ENCODE measurements at regions not wholly inside any gene's neighbourhood (a gene's known extent, or its start where the extent isn't known, plus 50 kb on each side); places are given as distances from the start of the nearest gene placed in this dataset.

DNA sequence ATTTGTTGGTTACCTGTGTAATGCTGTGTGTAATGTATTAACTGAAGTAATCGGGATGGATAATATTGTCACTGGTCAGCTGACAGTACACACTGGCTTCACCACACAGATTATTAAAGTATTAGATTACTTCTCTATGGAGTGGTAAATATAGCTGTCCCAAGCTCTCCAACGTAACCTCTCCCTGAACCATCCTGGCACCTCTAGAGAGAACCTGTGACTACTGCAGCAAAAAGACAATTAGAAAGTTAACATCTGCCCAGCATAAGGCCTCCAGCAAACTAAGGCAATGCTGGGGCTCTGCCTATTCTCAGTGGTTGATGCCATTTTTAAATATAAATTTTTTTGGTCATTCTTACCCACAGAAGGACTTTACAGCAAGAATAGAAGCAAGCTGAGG is 351.3 kb downstream of the GPD2 start:
- H3K36me3 ChIP-seq (ENCODE audit: insufficient read depth, low read length): no peaks in the 10 kb centered on the region
- no peak overlapping the region for H3K4me3 ChIP-seq (ENCODE audit: low read depth, low read length, poor library complexity, severe bottlenecking)
- TF ChIP-seq EZH2phosphoT487 (IDR thresholded peaks at IDR 0.05; ENCODE audit: borderline replicate concordance, low read depth, low read length): no peak
- TF ChIP-seq, protein P1, sequence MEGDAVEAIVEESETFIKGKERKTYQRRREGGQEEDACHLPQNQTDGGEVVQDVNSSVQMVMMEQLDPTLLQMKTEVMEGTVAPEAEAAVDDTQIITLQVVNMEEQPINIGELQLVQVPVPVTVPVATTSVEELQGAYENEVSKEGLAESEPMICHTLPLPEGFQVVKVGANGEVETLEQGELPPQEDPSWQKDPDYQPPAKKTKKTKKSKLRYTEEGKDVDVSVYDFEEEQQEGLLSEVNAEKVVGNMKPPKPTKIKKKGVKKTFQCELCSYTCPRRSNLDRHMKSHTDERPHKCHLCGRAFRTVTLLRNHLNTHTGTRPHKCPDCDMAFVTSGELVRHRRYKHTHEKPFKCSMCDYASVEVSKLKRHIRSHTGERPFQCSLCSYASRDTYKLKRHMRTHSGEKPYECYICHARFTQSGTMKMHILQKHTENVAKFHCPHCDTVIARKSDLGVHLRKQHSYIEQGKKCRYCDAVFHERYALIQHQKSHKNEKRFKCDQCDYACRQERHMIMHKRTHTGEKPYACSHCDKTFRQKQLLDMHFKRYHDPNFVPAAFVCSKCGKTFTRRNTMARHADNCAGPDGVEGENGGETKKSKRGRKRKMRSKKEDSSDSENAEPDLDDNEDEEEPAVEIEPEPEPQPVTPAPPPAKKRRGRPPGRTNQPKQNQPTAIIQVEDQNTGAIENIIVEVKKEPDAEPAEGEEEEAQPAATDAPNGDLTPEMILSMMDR (conservative IDR thresholded peaks at IDR 0.05; ENCODE audit: low read length): no peak
- BruUV-seq (replicated peaks): no TSS peak
- H3K9me3 ChIP-seq (ENCODE audit: low read length): no peaks in the 10 kb centered on the region
- H3K79me2 ChIP-seq (ENCODE audit: insufficient read depth, low read depth, low read length): no peaks in the 10 kb centered on the region
- H3K4me2 ChIP-seq (ENCODE audit: low read length): no peak overlapping the region
- no peak for DNase-seq (ENCODE audit: low spot score)
- intact Hi-C loops (cut with micrococcal nuclease; ENCODE audit: unreplicated experiment): no loop called here
- no peak overlapping the region for H3K27ac ChIP-seq (ENCODE audit: low read depth, low read length, poor library complexity, severe bottlenecking)
- H2AFZ ChIP-seq (ENCODE audit: low read length): no peak overlapping the region
- ChIA-PET POLR2A (interaction anchor here (0.6 kb wide), 1 partner anchor 330 kb away, joined by 3 read pairs; no protein-coding TSS in a partner anchor), CTCF (ENCODE audit: unreplicated experiment) (no interaction called here)
- no peaks in the 10 kb centered on the region for H4K20me1 ChIP-seq (ENCODE audit: insufficient read depth, low read length)
- no peaks in the 10 kb centered on the region for H3K4me1 ChIP-seq (ENCODE audit: insufficient read depth, low read length, poor library complexity, severe bottlenecking)
- no peaks in the 10 kb centered on the region for H3K9me2 ChIP-seq (ENCODE audit: insufficient read depth, low read length)

DNA sequence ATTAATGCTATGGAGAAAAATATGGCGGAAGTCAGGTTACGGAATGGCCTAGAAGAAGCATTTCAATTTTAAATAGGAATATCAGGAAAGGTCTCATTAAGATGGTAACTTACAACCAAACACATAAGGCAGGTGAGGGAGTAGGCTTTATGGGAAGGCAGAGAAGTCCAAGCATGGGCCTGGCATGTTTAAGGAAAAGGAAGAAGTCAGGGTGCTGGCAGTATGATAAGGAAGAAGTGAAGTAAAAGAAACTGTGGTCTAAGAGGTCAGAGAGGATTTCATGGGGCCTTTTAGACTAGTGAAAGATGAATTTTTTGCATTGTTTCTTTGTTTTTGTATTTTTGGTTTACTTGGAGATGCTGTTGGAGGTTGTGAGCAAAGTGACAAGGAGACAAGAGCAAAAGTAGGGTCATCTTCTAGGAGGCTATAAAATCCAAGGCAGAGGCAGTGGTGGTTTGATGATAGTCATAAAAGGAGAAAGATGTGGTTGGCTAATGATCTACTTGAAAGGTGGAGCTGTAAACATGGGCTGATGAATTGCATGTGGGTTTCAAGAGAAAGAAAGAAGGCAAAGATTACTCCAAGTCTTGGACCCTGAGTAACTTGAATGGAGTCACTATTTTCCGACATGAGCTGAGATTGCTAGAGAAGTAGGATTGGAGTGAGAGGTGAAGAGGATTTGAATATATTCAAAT is 354.3 kb downstream of the GPD2 start:
- BruUV-seq (replicated peaks): no TSS peak
- Histone ChIP-seq H3K4me3 (ENCODE audit: low read depth, low read length, poor library complexity, severe bottlenecking) (no peak overlapping the region), H3K9me2 (ENCODE audit: insufficient read depth, low read length) (no peaks in the 10 kb centered on the region), H3K79me2 (ENCODE audit: insufficient read depth, low read depth, low read length) (no peaks in the 10 kb centered on the region), H3K4me2 (ENCODE audit: low read length) (no peak overlapping the region), H3K36me3 (ENCODE audit: insufficient read depth, low read length) (no peaks in the 10 kb centered on the region), H2AFZ (ENCODE audit: low read length) (no peak overlapping the region), H3K9me3 (ENCODE audit: low read length) (no peaks in the 10 kb centered on the region), H3K27ac (ENCODE audit: low read depth, low read length, poor library complexity, severe bottlenecking) (no peak overlapping the region), H3K4me1 (ENCODE audit: insufficient read depth, low read length, poor library complexity, severe bottlenecking) (no peaks in the 10 kb centered on the region), H4K20me1 (ENCODE audit: insufficient read depth, low read length) (no peaks in the 10 kb centered on the region)
- ChIA-PET POLR2A (no interaction called here), CTCF (ENCODE audit: unreplicated experiment) (no interaction called here)
- intact Hi-C loops (cut with micrococcal nuclease; ENCODE audit: unreplicated experiment): no loop called here
- no peak for DNase-seq (ENCODE audit: low spot score)
- TF ChIP-seq, protein P1 (conservative IDR thresholded peaks at IDR 0.05; ENCODE audit: low read length): no peak
- no peak for TF ChIP-seq EZH2phosphoT487 (IDR thresholded peaks at IDR 0.05; ENCODE audit: borderline replicate concordance, low read depth, low read length)

DNA sequence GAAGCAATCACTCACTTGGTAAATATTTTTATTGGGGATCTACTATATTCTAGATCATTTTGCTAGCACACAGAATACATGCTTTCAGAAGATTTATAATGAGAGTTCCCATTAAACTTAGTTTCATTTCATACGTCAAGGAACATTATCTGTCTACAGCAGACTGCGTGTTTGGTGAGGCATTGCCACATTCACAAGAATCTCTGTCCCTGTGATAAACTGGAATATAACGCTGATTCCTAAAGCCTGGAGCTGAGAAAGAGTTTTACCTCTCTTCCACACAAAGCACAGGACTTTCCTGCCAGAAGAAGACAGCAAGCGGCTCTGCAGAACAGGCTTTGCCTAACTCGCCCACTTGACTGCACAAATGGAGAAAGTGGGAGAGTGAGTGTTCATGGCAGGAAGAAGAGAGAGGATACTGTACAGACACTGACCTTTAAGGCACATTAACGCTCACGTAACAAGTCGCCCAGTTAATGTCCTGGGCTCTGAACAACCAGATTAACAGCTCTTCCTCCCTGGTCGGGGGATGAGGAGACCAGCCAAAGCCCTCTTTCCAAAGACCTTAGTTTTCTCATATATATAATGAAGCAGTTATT is 356.2 kb downstream of the GPD2 start:
- DNase-seq (ENCODE audit: low spot score): no peak
- no peak overlapping the region for H2AFZ ChIP-seq (ENCODE audit: low read length)
- no TSS peak for BruUV-seq (replicated peaks)
- TF ChIP-seq EZH2phosphoT487 (IDR thresholded peaks at IDR 0.05; ENCODE audit: borderline replicate concordance, low read depth, low read length): no peak
- TF ChIP-seq, protein P1 (conservative IDR thresholded peaks at IDR 0.05; ENCODE audit: low read length): no peak
- no peaks in the 10 kb centered on the region for H4K20me1 ChIP-seq (ENCODE audit: insufficient read depth, low read length)
- H3K4me2 ChIP-seq (ENCODE audit: low read length): no peak overlapping the region
- ChIA-PET POLR2A (no interaction called here), CTCF (ENCODE audit: unreplicated experiment) (no interaction called here)
- no peak overlapping the region for H3K4me3 ChIP-seq (ENCODE audit: low read depth, low read length, poor library complexity, severe bottlenecking)
- H3K27ac ChIP-seq (ENCODE audit: low read depth, low read length, poor library complexity, severe bottlenecking): no peak overlapping the region
- no peaks in the 10 kb centered on the region for H3K36me3 ChIP-seq (ENCODE audit: insufficient read depth, low read length)
- no peaks in the 10 kb centered on the region for H3K9me2 ChIP-seq (ENCODE audit: insufficient read depth, low read length)
- intact Hi-C loops (cut with micrococcal nuclease; ENCODE audit: unreplicated experiment): no loop called here
- no peaks in the 10 kb centered on the region for H3K79me2 ChIP-seq (ENCODE audit: insufficient read depth, low read depth, low read length)
- H3K9me3 ChIP-seq (ENCODE audit: low read length): no peaks in the 10 kb centered on the region
- H3K4me1 ChIP-seq (ENCODE audit: insufficient read depth, low read length, poor library complexity, severe bottlenecking): no peaks in the 10 kb centered on the region

Data from OCI-LY7 (cell line).